ENCODE measurements at regions not wholly inside any gene's neighbourhood (a gene's known extent, or its start where the extent isn't known, plus 50 kb on each side); places are given as distances from the start of the nearest gene placed in this dataset.
"Not testable (repeated sequence)": the region's sequence is repeated elsewhere in the genome, so short reads cannot be mapped to it uniquely, and the experiment has no call there.

DNA sequence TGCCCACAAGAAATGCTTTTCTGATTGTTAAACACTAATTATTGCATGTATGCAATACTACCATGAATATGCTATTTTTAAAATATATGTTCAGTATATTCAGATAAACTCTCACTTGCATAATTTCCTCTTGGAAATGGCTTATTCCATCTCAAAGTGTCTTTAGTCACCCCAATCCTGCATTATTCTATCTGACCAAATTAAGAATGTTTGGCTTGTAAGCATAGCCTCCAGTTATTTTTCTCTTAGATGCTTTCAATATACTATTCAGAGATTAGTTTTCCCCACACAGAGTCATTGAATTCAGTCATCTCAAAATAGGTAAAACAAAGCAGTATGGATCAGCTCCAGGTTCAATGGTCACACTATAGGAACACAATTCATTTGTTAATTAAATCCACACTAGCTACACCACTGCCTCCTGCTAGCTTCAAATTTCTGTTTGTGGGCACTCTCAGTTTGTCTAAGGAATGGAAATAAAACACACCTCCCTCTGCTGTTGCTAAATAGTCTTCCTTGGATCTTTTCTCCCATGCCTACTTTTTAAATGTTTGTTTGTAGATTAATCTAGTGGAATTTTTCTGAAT lies 134.6 kb upstream of the TBCA start:
- DNase-seq (ENCODE audit: low read depth in 2 of 2, low spot score in 1 of 2): no peak

DNA sequence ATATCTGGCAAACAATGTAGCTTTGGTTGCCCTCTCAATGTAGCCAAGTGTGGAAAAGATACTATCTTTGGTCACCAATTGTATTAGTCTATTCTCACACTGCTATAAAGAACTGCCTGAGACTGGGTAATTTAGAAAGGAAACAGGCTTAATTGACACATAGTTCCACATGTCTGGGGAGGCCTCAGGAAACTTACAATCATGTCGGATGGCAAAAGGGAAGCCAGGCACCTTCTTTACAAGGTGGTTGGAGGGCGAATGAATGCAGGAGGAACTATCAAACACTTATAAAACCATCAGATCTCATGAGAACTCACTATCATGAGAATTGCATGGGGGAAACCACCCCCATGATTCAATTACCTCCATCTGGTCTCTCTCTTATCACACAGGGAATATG lies 133.1 kb upstream of the TBCA start:
- DNase-seq (ENCODE audit: low read depth in 2 of 2, low spot score in 1 of 2): no peak

DNA sequence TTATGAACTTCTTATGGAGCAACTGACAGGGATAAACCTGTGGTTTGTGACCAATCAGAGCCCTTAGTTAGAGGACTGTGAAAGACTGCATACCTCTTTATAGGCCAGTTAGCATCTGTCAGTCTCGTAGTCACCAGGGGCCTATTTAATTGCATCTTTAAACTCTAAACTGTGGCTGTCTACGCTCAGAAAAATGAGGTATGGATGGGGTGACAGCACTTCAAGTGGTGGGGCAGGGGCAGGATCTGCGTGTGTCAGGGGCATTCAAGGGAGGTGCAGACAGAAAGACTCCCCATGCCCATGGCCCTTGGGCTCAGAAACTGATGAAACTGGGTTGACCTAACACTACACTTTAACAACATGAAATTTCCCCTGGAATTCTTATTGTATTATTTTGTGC lies 132.6 kb upstream of the TBCA start:
- DNase-seq (ENCODE audit: low read depth in 2 of 2, low spot score in 1 of 2): no peak

DNA sequence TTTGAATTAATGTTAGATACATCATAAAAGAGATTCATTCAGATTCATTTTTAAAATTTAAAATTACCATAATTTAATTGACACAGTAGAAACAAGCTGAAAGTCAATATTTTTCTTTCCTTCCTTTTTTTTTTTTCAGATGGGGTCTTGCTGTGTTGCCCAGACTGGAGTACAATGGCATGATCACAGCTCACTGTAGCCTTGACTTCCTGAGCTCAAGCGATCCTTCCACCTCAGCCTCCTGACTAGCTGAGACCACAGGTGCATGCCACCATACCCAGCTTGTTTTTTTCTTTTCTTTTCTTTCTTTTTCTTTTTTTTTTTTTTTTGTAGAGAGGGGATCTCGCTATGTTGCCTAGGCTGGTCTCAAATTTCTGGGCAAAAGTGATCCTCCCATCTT lies 131.6 kb upstream of the TBCA start:
- no peak for DNase-seq (ENCODE audit: low read depth in 2 of 2, low spot score in 1 of 2)

DNA sequence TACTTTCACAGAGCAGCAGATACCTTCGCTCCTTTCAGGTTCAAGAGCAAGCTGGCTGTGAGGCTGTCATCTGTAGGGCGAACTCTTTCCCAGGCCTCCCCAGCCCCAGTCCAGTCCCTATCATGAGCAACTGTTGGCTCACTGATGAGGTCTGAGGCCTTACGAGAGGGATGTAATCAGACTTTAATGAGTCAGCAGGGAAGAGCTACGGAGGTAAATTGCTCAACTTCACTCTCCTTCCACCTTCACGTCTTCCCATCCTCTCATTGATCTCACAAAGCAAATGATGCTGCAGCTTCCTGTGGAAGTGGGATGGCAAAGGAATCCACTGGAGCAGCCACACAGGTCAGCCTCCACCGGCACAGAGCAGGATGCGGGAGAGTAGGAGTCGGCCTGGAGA lies 130.7 kb upstream of the TBCA start:
- no peak for DNase-seq (ENCODE audit: low read depth in 2 of 2, low spot score in 1 of 2)

DNA sequence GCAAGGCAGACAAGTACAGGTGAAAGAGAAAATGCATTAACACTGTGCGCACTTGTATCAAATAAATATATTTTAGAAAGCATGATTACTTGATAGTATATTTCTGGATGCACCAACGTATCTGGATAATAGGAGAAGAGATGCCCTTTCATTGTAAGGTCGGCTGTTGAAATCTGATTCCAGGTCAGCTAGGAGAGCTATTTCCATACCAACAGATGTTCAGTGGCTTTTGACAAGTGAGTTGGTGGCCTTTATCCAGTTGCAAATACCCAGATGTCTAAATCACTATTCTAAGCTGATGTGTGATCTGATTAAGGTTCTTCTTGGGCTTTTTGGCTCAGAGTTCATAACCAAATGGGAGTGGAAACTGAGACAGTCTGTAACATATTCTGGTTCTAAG lies 128.2 kb upstream of the TBCA start:
- no peak for DNase-seq (ENCODE audit: low read depth in 2 of 2, low spot score in 1 of 2)

DNA sequence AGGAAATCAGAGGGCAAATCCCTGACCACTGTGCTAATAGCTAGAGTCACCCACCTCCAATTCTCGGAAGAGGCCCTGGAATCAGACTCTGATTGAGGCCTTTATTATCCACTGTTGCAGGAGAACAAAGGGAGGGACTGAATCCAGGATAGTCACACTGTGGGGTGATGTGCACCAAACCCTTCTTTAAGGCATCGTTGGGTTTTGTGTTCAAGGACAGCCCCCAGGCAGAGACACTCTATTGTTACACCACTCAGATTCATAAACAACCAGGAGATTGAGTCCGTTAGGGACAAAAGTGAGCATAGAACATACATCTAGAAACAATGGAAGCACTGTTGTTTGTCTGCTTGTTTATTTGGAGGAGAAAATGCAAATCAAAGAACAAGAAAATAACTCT lies 124.6 kb upstream of the TBCA start:
- no peak for DNase-seq (ENCODE audit: low read depth in 2 of 2, low spot score in 1 of 2)

DNA sequence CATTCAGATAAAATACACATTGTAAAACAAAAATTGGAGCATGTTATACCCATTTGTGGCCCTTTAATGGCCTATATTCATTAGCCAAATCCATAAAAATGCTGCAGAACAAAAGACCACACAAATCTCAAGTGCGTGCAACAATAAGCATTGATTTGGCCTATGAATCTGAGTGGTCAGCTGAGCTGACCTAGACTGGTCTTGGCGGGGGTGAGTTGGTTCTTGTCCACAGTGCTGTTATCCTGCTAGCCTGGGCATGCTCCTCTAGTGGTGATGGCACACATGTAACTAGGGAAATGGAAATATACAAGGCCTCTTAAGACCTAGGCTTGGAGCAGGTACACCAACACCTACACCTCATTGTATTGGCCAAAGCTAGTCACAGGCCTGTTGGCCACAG lies 122.2 kb upstream of the TBCA start:
- no peak for DNase-seq (ENCODE audit: low read depth in 2 of 2, low spot score in 1 of 2)

DNA sequence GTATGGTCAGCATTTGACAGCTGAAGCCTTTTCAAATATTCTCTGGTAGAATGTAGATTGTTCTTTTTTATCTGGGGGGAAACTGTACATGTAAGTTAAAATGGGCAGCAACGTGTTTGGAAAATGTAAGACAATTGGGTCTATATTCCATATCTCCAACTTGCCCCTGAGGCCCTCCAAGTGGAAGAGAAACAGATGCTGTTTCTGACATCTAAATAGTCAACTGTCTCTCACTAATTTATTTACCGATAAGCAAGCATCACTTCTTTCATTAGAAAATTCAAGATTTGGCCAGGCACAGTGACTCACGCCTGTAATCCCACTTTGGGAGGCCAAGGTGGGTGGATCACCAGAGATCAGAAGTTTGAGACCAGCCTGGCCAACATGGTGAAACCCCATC lies 120.2 kb upstream of the TBCA start:
- DNase-seq (ENCODE audit: low read depth in 2 of 2, low spot score in 1 of 2): no peak

DNA sequence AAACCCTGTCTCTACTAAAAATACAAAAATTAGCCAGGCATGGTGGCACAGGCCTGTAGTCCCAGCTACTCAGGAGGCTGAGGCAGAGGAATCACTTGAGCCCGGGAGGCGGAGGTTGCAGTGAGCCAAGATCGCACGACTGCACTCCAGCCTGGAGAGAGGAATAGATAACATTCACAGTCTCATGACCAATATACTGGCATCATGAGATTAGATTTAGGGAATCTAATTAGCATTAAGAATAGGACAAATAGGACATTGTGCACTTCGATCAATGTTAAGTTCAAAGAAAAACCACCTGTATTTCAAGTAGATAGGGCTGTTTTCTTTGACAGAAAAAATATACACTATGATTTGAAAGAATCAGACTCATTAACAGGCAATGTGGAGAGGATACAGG lies 118.0 kb upstream of the TBCA start:
- not testable (repeated sequence) for DNase-seq (ENCODE audit: low read depth in 2 of 2, low spot score in 1 of 2)

DNA sequence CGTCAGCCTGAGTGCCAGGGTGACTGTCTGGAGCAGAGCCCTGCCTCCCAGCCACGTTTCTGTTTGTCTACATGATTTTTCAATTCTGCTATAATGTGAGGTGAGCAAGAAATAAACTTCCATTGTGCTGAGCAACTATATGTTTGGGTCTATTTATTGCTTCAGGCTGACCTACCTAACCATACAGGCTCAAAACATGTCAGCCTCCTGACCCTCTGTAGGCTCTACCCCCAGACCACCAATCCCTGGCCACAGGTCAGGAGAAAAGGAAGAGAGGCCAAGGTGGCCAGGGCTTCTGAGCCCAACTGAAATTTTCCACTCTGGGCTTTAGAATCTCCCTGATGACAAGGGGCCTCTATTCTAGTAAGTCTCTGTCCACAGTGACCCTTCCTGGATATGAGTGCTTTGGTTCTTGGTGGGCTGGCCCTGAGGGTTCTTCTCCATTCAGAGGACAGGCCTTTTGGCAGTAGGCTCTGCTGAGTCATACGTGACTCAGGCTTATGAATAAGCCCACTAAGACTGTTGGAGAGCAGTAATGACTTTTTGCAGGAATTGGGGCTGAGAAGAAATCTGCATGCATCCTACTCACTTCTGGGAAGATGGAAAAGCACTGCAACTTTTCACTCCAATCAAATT lies 117.2 kb upstream of the TBCA start:
- no peak for DNase-seq (ENCODE audit: low read depth in 2 of 2, low spot score in 1 of 2)

DNA sequence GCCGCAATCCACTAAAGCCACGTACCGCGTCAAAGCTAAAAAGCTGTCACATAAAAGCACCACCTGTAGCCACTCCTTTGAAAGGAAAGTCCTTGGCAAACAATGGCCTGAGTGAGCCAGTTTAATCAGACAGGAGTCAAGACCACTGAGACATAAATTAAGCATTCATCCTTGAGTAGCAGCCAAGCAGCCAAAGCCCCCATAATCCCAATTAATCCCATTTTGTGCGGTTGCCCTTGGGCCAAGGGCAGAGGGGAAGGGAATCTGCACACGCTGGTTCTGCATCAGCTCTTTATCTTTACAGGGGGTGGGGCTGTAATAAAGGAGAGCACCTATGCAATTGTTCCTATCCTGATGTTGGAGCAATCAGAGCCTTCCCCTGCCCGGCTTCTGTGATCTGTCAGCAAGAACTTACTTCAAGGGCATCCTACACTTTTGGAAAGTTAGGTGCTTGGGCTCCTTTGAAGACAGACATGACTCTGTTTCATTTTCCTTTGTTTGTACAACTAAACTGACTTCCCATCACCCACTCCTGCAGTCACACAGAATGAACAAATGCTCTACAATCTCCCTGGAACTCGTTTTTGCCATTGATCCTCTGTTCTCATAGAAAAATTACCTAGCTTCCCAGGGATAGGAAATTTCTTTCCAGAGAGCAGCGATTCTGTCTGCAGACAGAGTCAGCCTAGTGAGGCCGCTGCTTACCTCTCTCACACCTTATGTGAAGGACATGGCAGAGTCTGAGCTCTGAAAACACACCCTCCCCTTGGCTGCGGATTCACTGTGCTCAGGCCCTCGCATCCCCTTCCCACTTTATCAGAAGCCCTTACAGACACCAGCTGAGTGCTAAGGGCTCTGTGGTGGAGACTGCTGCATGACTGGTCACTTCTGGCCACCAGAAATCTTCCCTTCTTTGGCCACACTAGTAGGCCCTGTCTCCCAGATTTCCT lies 116.2 kb upstream of the TBCA start:
- no peak for DNase-seq (ENCODE audit: low read depth in 2 of 2, low spot score in 1 of 2)

DNA sequence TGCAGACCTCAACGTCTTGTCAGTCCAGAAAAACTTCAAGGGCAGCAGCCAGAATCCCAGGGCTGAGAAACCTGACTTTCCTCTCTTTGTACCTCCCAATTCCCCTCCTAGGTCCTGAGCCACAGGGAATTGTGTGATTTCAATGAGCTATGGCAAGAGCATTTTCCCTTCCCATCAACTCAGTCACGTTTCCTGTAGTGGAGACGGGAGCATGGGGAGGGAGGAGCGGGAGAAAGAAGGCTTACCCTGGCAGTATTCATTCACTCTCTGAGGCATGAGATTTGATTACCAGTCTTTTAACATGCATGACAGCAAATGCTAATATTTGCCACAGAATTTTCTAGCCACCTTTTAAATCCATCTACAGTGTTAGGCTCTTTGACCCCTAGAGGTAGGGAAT lies 109.4 kb upstream of the TBCA start:
- DNase-seq (ENCODE audit: low read depth in 2 of 2, low spot score in 1 of 2): no peak

DNA sequence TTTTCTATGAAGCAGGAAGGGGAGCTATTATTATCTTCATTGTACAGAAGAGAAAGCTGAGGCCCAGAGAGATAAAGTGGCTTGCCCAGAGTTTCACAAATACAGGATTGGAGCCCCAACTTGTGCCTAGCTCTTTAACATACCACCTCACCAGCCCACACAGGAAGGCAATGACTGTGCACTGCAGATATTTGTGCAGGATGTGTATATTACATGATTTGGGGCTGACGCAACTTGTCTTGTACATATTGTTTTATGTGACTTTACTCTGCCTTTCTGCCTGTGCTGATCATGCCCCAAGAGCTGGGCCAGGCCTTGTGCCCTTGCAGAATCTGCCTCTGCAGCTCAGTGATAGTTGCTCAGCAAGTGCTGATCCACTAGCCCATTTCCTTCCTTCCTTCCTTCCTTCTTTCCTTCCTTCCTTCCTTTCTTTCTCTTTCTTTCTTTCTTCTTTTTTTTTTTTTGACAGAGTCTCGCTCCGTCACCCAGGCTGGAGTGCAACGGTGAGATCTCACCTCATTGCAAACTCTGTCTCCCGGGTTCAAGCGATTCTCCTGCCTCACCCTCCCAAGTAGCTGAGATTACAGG lies 106.6 kb upstream of the TBCA start:
- no peak for DNase-seq (ENCODE audit: low read depth in 2 of 2, low spot score in 1 of 2)

DNA sequence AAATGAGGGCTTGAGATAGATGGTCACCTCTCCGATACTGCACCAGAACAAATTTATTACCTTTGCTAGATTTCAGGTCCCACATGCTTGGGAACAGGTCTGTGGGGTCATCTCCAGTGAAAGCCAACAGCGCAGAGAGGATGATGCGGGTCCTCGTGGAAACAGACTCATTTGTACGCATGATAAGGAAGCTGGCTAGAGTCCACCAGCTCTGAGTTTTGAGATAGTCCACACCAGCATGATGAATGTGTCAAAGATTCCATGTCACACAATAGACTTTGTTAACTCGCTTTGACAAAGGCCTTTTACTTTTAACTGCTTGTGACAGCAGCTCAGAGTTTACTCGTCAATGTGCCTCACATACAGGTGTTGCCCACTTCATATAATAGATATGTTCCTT lies 105.4 kb upstream of the TBCA start:
- DNase-seq (ENCODE audit: low read depth in 2 of 2, low spot score in 1 of 2): no peak

DNA sequence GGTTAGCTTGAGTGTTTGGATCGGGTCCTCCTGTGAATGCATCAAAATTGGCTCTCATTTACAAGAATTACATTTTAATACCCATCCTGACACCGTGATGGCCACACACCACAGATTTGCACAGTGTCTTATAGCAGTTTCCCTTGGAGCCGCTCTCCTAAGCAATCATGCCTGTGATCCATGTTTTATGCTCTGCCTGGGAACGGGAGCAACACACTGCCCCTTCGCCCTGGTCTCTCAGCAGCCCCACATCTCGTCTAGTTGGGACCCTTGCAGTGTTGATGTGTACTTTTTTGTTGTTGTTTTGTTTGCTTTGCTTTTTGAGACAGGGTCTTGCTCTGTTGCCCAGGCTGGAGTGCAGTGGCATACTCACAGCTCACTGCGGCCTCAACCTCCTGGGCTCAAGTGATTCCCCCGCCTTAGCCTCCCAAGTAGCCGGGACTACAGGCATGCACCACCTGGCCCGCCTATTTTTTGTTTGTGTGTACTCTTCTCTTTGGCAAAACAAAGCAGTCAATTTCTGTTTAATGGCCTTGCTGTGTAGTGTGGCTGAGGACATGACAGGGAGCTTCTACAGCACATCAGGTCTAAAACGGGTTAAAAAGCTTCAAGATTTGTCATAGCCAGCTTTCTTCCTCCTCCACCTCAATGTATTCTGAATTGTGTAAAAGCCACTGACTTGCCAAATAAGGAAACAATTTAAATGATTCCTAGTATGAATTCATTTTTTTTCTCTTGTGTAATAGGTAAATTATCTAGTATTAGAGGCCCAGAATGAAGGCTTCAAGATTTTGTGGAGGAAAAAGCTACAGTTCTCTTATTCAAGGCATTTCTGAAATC lies 101.6 kb upstream of the TBCA start:
- DNase-seq (ENCODE audit: low read depth in 2 of 2, low spot score in 1 of 2): no peak

DNA sequence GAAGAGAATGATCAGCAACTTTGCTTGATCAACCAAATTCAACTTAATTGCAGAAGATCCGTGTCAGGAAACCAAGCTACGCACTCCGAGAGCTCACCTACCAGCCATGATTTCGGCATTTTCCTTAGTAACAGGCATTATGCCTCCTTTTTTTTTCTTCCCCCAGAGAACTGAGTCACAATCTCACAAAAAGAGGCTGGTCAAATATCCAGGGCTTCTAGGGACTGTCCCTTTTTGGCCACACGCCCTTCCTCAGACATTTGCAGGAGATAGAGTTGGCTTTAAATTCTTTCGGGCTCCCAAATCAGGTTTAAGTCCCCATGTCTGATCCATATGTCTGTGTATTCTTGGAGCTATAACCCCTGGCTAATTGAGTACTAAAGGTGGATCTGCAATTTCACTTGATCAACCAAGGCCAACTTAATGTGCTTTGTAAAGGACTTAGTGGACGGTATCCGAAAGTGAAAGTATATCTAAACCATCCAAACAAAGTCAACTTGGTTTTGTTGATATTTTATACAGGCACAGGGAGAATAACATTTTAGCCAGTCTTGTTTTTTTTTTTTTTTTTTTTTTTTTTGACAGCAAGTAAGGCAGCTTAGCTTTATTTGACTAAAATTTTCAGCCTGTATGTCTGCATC lies 100.8 kb upstream of the TBCA start:
- DNase-seq (ENCODE audit: low read depth in 2 of 2, low spot score in 1 of 2): no peak

DNA sequence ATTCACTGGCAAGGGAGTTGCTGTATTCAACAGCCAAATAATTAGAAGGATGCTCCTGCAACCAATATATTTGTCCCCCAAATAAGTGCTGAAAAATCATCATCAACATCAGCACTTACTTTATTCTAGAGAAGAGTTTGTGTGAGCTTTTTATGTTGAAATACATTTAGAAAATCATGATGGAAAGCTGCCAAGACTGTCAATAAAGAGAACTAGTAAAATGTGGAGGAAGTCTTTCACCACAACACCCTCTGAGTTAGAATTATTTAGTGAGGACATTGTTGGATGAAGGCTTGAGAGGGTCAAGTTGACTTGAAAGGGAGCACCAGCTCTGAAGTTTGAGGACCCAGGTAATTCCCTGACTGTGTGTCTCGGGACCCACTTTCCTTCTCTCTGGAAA lies 100.2 kb upstream of the TBCA start:
- no peak for DNase-seq (ENCODE audit: low read depth in 2 of 2, low spot score in 1 of 2)

DNA sequence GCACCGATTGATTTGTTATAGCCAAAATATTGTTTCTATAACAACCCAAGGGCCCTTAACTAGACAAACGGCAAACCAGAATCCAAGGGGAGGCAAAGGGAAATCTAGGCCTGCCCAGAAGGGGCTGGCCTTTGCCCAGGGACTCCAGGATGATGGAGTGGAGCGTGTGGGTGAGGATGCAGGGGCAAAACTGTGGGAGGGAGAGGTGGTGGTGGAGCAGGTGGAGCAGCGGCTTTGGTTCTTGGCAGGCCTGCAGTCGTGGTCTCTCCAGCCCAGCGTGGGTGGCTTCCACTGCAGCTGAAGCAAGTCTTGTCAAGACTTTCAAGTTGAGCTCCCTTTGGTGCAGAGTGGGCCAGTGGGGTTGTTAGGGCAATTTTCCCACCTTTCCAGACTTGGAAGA lies 98.6 kb upstream of the TBCA start:
- DNase-seq (ENCODE audit: low read depth in 2 of 2, low spot score in 1 of 2): no peak

DNA sequence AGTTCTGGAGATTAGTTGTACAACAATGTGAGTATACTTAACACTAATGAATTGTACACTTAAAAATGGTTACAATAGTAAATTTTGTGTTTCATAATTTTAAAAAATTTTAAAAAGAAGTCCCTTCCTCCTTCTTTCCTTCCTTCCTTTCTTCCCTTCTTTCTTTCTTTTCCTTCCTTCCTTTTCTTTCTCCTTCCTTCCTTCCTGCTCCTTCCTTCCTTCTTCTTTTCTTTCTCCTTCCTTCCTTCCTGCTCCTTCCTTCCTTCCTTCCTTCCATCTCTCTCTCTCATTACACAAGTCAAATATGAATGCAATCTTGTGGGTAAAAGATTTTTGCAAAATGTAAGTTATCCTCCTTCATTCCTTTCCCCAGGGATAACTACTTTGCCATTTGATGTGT lies 97.1 kb upstream of the TBCA start:
- no peak for DNase-seq (ENCODE audit: low read depth in 2 of 2, low spot score in 1 of 2)

DNA sequence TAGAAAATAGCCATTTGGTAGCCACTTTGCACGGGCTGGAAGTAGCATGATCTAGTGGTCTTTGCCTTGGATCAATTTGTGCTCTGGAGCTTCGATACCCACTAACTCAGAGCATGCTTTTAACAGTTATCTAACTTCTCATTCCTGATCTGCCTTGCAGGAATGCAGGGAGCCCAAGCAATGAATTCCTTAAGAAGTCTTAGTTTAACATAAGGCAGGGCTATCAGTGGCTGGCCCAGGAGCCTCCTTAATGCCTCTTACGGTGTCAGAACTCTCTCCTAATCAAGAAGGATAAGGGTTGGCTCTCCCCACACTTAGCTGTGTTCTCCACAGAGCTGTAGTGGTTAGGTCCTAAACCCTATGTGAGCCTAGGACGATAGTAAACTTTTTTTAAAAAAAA lies 95.8 kb upstream of the TBCA start:
- no peak for DNase-seq (ENCODE audit: low read depth in 2 of 2, low spot score in 1 of 2)
